ENCODE measurements at regions not wholly inside any gene's neighbourhood (a gene's known extent, or its start where the extent isn't known, plus 50 kb on each side); places are given as distances from the start of the nearest gene placed in this dataset.
"Not testable (repeated sequence)": the region's sequence is repeated elsewhere in the genome, so short reads cannot be mapped to it uniquely, and the experiment has no call there.

DNA sequence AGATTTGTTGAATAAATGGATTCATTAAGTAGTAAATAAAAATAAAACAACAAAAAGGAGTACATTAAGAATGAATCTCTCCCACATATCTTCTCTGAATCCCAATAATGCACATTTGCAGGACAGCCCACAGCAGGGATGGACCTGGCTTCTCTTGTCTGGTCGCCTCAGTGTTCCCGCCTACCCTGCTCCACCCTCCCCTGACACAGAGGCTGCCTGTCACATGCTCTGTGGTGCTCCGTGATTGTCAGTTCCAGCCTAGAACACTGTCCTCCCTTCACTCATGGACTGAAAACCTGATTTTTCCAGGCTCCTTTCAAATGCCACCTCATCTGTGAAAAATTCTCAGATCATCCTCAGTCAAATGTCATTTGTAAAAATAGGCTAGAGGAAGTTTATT, 94.5 kb upstream of the GPR12 start:
- no peak for DNase-seq
- no peaks in the 10 kb centered on the region for H3K27me3 ChIP-seq
- no peaks in the 10 kb centered on the region for H3K9me3 ChIP-seq
- no peak overlapping the region for H3K27ac ChIP-seq
- intact Hi-C loops (cut with DNase I), result no loop called here
- H3K9ac ChIP-seq (ENCODE audit: low read depth in 2 of 2, low read length in 2 of 2), result no peak overlapping the region
- H3K4me3 ChIP-seq, result no peak overlapping the region
- H3K36me3 ChIP-seq, result no peaks in the 10 kb centered on the region
- H3K4me1 ChIP-seq, result no peaks in the 10 kb centered on the region
- TF ChIP-seq, protein P1, sequence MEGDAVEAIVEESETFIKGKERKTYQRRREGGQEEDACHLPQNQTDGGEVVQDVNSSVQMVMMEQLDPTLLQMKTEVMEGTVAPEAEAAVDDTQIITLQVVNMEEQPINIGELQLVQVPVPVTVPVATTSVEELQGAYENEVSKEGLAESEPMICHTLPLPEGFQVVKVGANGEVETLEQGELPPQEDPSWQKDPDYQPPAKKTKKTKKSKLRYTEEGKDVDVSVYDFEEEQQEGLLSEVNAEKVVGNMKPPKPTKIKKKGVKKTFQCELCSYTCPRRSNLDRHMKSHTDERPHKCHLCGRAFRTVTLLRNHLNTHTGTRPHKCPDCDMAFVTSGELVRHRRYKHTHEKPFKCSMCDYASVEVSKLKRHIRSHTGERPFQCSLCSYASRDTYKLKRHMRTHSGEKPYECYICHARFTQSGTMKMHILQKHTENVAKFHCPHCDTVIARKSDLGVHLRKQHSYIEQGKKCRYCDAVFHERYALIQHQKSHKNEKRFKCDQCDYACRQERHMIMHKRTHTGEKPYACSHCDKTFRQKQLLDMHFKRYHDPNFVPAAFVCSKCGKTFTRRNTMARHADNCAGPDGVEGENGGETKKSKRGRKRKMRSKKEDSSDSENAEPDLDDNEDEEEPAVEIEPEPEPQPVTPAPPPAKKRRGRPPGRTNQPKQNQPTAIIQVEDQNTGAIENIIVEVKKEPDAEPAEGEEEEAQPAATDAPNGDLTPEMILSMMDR (IDR thresholded peaks at IDR 0.05), result no peak

DNA sequence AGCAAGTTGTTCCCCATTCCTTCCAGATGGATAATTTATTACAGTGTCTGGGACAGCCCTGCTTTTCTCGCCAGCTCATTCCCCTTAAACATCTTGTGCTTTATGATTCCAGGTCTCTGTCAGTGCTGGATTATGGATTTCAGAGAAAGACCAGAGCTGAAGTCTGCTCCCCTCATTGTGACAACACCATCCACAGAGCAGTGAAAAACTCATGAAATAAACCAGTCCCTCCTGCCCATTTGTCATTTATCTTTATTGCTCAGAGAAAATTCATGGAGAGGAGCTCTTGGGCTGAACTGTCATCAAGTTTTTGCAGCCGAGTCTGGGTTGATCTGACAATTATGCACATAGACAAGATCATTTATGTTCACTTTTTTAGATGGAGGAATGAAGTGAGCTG, 92.7 kb upstream of the GPR12 start:
- Histone ChIP-seq H3K4me1 (no peaks in the 10 kb centered on the region), H3K27me3 (no peaks in the 10 kb centered on the region), H3K27ac (no peak overlapping the region), H3K4me3 (no peak overlapping the region), H3K9ac (ENCODE audit: low read depth in 2 of 2, low read length in 2 of 2) (no peak overlapping the region), H3K36me3 (no peaks in the 10 kb centered on the region), H3K9me3 (no peaks in the 10 kb centered on the region)
- TF ChIP-seq, protein P1 (IDR thresholded peaks at IDR 0.05), result no peak
- intact Hi-C loops (cut with DNase I), result no loop called here
- no peak for DNase-seq

DNA sequence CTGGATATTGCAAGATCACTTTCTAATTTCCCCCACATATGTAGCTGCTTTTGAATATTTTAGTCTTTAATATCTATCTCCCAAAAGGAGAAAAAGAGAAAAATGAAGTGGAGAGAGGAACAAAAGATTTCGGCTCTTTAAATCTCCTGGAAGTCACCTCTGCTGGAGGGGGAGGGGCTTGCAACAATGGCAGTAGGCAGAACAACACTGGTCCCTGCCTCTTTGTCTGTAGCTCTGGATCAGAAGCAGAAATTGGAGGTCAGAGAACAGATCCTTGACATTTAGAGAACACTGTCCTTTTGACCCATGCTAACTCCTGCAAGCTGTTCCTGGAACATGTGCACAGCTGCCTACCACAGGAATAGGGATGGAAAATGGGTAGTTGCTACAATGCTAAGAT, 86.7 kb upstream of the GPR12 start:
- Histone ChIP-seq H3K9me3 (no peaks in the 10 kb centered on the region), H3K27ac (no peak overlapping the region), H3K4me1 (no peaks in the 10 kb centered on the region), H3K4me3 (no peak overlapping the region), H3K27me3 (no peaks in the 10 kb centered on the region), H3K9ac (ENCODE audit: low read depth in 2 of 2, low read length in 2 of 2) (no peak overlapping the region), H3K36me3 (no peaks in the 10 kb centered on the region)
- no peak for DNase-seq
- TF ChIP-seq, protein P1 (IDR thresholded peaks at IDR 0.05), result no peak
- intact Hi-C loops (cut with DNase I), result no loop called here

DNA sequence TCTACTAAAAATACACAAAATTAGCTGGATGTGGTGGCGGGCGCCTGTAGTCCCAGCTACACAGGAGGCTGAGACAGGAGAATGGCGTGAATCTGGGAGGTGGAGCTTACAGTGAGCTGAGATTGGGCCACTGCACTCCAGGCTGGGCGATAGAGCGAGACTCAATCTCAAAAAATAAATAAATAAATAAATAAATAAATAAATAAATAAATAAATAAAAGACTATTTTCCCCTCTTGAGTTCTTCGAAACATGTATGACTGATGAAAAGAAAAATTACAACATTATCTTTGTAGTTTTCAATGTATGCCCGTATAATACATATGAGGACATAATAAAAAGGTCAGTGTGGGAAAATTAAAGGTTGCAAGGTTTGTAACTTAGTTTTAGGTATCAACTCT, 84.5 kb upstream of the GPR12 start:
- H3K4me3 ChIP-seq; H3K4me1 ChIP-seq; DNase-seq; H3K27me3 ChIP-seq; H3K9me3 ChIP-seq; H3K36me3 ChIP-seq; intact Hi-C loops (cut with DNase I); H3K27ac ChIP-seq; H3K9ac ChIP-seq (ENCODE audit: low read depth in 2 of 2, low read length in 2 of 2): not testable (repeated sequence)

DNA sequence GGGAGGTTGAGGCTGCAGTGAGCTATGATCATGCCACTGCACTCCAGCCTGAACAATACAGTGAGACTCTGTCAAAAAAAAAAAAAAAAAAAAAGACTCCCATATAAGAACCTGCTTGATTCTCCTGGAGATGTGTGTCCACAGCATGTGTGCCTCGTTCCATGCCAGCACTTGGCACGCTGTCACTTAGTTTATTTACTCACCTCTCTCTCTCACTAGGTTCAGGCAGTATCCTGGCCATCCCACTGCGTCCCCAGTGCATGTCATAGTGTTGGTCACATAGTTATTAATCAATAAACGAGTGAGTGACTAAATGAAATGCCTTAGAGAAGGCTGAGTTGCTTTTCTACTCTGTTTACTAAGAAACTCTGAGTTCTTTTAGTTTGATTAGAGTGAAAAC, 79.1 kb upstream of the GPR12 start:
- no peaks in the 10 kb centered on the region for H3K4me1 ChIP-seq
- no peaks in the 10 kb centered on the region for H3K27me3 ChIP-seq
- DNase-seq, result no peak
- TF ChIP-seq, protein P1 (IDR thresholded peaks at IDR 0.05), result no peak
- no peak overlapping the region for H3K9ac ChIP-seq (ENCODE audit: low read depth in 2 of 2, low read length in 2 of 2)
- no peaks in the 10 kb centered on the region for H3K9me3 ChIP-seq
- H3K36me3 ChIP-seq, result no peaks in the 10 kb centered on the region
- H3K4me3 ChIP-seq, result no peak overlapping the region
- no peak overlapping the region for H3K27ac ChIP-seq
- intact Hi-C loops (cut with DNase I), result no loop called here

DNA sequence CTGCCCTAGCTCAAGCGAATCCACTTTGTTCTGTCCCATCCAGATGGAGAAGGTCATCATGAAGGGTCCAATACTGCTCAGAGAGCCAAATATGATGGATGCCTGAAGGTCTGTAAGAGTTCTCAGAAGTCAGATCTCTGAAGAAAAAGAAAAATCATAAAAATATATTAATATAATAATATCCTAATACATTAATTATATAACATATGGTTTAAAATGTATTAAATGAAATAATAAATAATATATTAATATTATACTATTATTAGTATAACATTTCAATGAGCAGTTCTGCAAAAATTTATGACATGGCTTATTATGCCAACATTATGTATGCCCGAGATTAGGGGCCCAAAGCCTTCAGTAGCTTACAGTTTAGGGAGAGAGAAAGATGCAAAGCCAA, 78.2 kb upstream of the GPR12 start:
- TF ChIP-seq, protein P1 (IDR thresholded peaks at IDR 0.05), result no peak
- Histone ChIP-seq H3K4me3 (no peak overlapping the region), H3K9ac (ENCODE audit: low read depth in 2 of 2, low read length in 2 of 2) (no peak overlapping the region), H3K27me3 (no peaks in the 10 kb centered on the region), H3K27ac (no peak overlapping the region), H3K4me1 (no peaks in the 10 kb centered on the region), H3K9me3 (no peaks in the 10 kb centered on the region), H3K36me3 (no peaks in the 10 kb centered on the region)
- intact Hi-C loops (cut with DNase I), result no loop called here
- no peak for DNase-seq

Data from colonic mucosa (tissue), 4 donors.